ENCODE measurements at regions not wholly inside any gene's neighbourhood (a gene's known extent, or its start where the extent isn't known, plus 50 kb on each side); places are given as distances from the start of the nearest gene placed in this dataset.
"Not testable (repeated sequence)": the region's sequence is repeated elsewhere in the genome, so short reads cannot be mapped to it uniquely, and the experiment has no call there.

DNA sequence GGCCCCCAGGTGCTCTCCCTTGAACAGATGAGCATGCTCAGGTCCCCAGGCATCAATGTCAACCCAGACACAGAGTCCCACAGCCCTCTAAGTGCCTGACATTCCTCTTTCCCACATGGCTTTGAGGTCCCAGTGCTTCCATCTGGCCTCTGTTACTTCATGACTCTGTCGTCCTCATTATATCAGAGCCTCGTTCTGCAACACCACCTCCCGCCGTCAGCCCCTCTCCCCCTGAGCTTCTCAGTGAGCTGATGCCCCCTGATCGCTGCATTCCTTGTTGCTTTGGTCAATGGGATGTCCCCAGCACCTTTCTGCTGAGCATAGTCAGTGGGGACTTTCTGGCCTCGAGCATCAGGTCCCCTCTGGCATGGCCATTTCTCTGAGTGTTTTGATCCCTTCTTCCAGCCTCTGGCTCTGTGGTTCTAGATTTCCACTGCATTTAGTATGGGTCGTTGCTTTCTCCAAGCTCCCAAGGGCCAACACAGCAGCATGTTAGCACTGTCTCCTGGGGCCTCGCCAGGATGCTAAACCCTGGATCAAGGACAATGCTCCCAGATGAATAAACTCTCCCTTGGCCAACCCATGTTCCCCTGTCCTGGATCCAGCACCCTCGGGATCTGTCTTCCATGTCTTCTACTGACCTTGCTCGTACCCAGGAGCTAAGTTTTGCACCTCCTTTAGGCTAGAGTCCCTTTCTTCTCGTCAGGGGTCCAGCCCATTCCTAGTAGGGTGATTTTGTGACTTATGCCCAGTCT lies 143.2 kb upstream of the TWIST2 start:
- DNase-seq, result no peak

DNA sequence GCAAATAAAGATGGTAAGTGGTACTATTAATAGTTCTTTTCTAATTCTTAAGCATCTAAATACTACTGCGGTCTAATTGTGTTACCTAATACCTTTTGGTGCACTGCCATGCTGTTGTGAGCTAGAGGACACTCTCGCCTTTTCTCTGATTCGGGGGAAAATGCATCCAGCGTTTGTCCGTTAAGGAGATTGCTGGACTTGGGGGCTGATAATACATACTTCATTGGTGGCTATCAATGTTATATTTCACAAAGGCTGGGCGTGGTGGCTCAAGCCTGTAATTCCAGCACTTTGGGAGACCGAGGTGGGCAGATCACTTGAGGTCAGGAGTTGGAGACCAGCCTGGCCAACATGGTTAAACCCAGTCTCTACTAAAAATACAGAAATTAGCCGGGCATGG lies 141.7 kb upstream of the TWIST2 start:
- no peak for DNase-seq

DNA sequence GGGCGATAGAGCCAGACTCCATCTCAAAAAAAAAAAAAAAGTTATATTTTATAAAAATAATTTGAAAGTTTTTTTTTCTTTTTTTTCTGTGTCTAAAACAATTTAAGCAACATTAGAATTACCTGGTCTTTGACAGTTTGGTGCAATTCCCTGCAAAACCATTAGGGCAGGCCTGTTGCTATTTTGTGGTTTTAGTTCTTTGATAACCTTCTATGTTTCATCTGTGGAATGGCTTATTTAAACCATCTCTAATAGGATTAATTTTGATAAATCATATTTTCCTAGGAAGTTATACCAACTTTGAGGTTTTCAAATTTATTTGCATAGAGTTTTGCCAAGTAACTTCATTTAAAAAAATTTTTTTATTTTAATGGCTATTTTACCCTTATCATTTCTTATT lies 141.2 kb upstream of the TWIST2 start:
- no peak for DNase-seq

DNA sequence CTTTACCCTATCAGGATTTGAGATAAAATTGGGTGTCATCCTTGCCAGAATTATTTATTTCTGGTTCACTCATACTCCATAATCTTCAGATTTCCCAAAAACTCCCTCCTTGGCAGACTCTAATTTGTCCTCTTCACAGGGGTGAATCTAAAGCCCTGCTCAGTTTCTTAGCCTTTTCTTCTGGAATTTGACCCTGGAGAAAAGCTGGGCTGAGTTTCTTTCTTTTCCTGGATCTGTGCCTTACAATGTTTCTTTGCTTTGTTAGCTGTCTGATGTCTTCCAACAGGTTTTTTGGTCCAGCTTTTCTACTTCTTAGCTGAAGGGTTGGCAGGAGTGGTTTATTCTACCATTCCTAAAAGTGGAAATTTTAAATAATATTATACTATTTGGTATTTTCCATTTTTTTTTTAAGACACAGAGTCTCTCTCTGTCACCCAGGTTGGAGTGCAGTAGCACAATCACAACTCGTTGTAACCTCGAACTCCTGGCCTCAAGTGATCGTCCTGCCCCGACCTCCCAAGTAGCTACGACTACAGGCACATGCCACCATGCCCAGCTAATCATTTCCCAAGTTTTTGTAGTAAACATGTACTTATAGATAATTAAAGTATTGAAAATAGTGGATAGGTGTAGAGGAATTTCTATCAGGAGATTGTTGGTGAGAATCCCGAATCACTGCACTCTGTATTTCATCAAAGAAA lies 138.4 kb upstream of the TWIST2 start:
- DNase-seq, result no peak

DNA sequence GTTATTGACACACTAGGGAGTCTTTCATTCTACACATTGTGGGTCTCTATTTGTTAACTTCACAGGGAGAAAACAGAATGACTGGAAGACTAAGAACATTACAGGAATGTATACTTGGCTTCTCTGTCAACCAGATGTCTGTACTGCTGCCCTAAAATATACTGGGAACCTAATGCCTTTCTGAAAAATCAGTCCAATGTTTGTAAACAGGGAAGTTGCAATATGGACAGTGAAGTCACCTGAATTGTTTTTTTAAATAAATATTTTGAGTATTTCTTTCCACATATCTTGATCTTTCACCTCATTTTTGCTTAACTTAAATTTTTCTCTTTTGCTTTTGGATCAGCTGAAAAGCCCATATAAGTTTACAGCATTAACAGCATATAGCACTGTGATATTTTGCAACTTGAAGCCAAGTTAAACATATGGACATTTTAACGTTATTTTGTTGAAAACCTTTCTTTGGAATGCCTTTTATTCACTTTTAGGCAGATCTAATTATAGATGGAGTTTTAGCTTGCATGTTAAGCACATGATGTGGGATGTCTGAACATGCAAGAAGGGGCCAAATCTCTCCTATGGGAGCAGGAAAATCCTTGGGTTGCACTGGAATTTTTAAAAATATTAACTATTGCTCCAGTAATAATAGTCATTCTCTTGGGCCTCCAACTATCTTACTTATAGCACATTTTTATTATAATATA lies 137.7 kb upstream of the TWIST2 start:
- DNase-seq, result no peak

DNA sequence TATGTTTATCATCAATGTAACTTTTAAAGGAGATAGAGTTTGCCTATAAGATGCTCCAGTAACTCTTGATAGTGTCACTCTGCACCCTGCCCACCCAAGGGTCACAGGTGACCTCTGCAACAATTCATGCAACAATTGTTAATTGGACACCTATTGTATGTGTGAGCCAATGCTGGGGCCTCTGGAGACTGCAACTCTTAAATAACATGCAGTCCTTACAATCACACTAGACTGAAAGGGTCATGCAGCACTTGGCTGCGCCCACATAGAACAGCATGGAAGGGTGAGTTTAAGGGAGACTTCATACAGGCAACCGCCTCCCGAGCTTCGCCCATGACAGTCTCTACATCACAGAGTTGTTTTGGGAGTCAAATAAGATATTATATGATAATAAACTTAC lies 137.1 kb upstream of the TWIST2 start:
- no peak for DNase-seq

DNA sequence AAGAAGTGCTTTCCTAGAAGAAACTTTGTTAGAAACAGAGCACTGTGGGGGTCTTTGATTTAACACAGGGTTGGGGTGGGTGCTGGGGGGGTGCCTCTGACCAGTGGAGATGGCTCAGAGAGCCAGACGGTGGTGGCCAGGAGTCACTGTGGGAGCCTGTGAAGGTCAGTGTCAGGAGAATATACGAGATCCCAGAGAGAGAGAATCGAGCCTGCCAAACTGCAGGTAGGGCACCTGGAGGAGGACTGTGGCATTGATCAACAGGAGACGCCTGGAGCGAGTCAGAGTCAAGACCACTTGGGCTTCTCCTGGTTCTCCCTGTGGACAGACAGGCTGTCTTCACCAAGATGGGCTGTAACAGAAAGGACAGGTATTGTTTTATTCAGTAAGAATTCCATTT lies 136.5 kb upstream of the TWIST2 start:
- no peak for DNase-seq

DNA sequence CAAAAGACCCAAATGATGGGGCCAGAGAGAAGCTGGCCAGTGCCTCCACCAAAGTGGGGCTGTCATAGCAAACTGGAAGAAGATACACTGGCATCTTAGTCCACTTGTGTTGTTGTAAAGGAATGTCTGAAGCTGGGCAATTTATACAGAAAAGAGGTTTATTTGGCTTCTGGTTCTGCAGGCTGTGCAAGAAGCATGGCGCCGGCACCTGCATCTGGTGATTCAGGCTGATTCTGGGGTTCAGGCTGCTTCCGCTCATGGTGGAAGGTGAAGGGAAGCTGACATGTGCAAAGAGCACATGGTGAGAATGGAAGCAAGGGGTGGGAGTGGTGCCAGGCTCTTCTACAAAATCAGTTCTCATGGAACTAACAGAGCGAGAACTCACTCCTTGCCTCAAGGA lies 135.9 kb upstream of the TWIST2 start:
- no peak for DNase-seq

DNA sequence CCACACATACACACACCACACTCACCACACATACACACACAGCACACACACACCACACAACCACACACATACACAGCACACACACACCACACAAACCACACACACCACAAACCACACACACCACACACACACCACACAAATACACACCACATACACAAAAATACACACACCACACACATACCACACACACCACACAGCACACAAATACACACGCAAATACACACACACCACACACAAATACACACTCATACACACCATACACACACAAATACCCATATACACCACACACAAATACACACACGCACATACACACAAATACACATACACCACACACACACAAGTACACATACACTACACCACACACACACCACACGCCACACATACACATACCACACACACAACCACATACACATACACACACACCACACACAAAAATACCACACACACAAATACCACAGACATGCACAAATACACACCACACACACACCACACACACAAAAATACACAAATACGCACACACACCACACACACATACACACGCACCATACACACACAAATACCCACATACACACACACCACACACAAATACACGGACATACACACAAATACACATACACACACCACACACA lies 134.6 kb upstream of the TWIST2 start:
- no peak for DNase-seq

DNA sequence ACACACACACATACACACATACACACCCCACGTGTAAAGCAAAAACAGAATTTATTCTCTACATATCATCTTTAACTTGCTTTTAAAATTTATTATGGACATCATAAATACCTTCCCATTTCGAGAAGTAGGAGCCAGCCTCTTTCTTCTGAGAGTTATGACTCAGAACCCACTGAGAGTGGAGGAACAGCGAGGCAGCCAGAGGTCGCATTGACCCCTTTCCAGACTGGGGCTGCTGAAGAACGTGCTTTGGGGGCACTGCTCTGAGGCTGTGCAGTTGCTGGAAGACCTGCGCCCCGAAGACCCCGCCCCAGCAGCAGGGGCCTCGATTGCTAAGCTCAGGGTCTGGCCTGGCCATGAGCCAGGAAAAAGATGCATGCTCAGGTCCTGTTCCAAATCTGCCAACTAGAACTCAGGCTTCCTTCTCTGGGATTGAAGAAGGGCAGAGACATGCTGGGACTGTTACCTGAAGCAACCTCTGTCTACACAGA lies 133.8 kb upstream of the TWIST2 start:
- no peak for DNase-seq

DNA sequence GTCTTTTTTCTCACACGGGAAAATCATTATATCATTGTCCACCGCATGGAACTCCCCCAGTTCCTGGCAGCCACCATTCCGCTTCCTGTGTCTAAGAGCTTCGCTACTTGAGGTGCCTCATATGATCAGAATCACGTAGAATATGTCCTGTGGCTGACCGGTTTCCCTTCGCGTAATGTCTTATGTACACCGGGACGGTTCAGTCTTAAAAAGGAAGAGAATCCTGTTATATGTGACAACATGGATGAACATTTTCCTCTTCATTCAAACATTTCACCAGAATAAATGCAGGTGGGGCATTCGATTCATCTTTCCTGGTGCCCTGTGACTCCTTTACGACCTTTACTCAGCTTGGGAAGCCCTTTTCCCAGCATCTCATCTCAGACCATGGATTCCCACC lies 131.7 kb upstream of the TWIST2 start:
- no peak for DNase-seq

DNA sequence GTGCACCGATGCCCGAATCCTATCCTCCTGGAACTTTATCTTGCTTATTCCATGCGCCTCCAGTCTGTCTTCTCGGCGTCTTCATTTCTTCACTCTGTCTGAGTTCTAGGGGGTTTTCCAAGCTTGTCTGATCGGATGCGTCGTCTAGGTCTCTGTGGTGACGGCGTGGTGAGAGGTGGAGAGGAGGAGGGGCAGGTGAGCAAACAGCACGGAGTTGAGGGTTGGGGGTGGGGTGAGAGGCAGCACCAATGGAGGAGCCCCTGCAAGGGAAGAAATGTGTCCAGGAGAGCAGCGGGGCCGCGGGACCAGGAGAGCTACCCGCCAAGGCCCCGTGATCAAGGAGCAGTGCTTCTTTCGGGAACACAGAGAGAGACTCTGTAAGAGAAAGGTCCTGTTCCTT lies 131.3 kb upstream of the TWIST2 start:
- no peak for DNase-seq

DNA sequence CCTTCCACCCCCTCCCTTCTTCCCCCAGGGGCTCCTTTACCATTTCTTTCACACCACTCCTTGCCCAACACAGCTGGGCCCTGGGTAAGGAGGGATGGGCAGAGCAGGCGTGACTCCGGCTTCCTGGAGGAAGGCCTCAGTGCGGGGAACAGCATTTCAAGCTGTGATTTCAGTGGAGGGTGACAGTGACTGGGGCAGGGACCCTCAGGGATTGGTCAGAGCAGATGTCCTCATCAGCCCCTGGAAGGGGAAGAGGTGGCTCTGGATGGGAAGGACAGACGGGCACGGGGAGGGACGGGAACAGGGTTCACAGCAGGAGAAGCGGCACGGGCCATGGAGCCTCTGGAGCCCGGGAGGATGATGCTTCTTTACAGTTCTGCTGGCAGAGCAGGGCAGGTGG lies 130.8 kb upstream of the TWIST2 start:
- no peak for DNase-seq

DNA sequence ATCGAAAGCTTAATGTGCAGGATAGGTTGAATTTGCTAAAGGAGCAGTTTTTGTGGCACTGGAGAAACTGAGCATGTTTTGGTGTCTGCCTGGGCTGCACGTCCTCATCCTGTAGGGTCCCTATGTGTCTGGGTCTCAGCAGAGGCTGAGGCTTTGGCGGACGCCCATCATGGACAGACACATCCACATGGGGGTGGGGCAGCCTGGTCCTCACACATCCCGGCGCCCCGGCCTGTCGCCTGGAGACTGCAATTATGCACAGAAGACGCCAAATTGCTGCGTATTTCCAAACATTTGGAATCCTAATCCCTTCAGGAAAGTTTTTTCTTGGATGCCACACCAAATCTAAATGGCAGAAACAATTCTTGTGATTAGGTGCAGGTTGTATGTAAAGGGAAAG lies 128.2 kb upstream of the TWIST2 start:
- no peak for DNase-seq

DNA sequence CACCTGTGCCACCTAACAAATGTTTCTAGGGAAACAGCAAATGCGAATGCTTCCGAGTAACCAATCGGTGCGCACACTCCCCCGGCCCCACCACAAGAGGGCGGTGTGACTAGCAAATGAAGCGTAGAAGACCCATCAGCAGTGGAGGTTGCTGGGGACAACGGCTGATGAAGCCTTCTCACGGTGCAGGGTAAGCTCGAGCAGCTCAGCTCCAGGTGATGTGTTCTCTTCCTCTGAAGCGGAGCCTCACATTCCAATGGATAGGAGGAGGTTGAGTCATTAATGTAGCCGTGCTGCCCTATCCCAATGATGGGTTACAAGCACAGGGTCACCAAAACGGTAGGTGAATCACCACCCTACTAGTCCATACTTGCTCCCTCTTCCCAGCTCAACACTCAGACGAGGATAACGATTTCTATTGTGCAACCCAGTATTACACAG lies 127.6 kb upstream of the TWIST2 start:
- peak; percentile 29 for DNase-seq

DNA sequence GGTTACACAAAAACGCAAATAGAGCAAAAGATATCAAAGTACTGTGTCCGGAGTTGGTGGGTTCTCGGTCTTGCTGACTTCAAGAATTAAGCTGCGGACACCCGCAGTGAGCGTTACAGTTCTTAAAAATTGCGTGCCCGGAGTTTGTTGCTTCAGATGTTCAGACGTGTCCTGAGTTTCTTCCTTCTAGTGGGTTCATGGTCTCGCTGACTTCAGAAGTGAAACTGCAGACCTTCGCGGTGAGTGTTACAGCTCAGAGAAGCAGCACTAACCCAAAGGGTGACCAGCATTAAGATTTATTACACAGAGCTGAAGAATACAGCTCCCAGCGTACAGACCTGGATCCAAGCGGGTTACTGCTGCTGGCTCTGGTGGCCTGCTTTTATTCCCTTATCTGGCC lies 125.7 kb upstream of the TWIST2 start:
- no peak for DNase-seq

DNA sequence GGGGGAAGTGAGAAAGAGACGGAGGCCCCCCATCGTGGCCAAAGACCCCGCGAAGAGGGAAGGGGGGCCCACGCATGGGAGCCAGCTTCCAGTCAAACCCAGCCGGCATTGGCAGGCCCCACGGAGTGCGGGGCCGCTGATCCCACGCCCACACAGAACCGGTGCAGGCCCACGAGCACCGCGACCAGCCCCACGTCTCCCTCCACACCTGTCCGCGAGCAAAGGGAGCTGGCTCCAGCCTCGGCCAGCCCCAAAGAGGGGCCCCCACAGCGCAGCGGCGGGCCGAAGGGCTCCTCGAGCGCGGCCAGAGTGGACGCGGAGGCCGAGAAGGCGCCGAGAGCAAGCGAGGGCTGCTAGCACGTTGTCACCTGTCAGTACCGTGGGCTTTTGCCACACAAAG lies 125.0 kb upstream of the TWIST2 start:
- no peak for DNase-seq

DNA sequence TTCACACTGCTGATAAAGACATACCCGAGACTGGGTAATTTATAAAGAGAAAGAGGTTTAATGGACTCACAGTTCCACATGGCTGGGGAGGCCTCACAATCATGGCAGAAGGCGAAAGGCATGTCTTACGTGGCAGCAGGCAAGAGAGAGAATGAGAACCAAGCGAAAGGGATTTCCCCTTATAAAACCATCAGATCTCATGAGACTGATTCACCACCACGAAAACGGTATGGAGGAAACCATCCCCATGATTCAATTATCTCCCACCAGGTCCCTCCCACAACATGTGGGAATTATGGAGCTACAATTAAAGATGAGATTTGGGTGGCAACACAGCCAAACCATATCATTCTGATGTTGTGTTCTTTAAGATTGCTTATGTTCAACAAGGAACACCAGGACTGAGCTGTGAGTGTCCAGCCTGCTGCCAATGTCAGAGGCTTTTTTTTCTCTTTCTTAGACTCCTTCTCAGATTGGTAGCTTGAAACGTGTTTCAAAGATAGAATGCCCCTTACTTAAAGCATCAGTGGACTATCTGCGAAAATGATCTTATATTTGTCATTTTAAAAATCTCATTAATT lies 124.1 kb upstream of the TWIST2 start:
- not testable (repeated sequence) for DNase-seq

DNA sequence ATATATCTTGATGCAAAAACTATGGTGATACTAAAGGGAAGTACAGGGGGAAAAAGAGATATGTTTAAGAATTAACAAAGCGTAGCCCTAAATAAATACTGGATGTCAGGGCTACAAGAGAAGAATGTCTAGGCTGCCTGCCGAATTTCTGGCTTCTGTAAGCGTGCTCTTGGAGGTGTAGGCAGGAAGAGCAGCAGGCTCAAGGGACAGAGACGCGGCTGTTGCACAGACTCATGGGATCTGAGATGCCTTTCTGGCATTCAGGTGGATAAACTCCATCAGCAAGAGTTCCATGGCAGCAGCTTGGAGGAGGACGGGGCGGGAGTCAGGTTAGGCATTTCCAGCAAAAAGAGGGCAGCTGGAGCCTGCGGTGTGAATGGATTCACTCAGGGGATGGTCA lies 123.2 kb upstream of the TWIST2 start:
- no peak for DNase-seq

DNA sequence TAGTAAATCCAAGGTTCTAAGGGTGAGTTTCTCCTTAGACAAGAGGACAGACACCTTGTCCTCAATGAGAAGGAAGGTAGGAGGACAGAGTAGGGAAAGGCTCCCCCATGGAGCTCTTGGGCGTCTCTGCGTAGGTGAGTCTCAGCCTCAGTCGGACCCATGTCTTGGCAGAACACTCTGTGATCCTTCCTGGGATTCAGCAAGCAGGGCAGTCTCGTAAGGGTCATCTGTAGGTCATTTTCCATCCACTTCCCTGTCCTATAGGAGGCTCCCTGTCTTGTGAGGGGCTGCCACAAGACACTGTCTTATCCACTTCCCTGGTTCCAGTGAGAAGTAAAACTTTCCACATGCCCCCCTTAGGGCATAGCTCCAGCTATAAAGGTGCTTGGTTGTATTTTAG lies 122.6 kb upstream of the TWIST2 start:
- no peak for DNase-seq

DNA sequence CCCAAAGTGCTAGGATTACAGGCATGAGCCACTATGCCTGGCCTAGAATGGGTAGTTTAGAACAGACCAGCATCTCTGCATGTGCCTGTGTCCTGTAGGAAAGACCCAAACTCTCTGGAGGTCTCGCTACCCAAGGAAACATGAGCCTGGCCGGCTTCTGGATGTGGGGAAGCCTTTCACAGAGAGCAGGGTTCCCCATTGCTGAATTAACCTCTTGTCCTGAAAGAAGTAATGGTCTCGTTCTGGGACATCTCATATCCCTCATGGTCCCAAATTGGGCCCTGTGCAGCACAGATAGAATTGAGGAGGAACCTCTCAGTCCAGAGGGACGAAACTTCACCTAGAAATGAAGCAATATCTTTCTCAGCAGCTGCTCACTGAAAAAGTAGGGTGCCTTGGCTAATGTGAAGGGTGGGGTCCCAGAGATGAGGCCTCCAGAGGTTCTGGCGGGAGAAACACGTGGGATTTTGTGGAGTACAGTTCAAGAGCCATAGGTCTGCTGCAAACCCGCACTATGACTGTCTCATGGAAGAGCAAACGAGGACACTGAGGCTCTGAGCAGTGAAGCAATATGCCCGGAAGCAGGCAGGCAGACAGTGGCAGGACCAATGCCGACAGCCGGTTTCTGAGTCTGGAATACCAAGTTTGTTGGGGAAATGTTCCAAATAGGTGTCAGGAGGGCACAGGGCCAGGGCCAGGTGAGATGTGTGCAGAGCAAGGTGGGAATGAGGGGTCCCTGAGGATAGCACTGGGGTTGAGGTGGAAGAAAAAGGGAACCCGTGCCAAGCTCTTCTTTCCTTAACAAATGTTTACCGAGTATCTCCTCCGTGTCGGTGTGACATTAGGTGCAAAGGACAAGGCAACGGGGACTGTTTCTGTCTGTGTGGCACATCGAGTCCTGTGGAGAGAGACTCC lies 121.0 kb upstream of the TWIST2 start:
- DNase-seq, result no peak
